Psoas muscle (tissue), 7 donors: ENCODE measurements at regions not wholly inside any gene's neighbourhood (a gene's known extent, or its start where the extent isn't known, plus 50 kb on each side); places are given as distances from the start of the nearest gene placed in this dataset.

Experiments
- ATAC-seq, 4 donors: fragments of 200-7000 bp; cut with Tn5 transposase; one replicate each; pipeline ENCODE4 v1.9.1; 2020; ENCODE audit warnings: moderate library complexity in 3 of 4, mild to moderate bottlenecking in 2 of 4
- DNase-seq, 2 donors: peaks; one replicate each; pipeline ENCODE4 v3.0.0-alpha.2; 2020
- H3K27ac ChIP-seq: fragments of 200-600 bp; one replicate; pipeline ENCODE4 v1.8.0; 2022
- H3K27me3 ChIP-seq, 3 donors: fragments of 200-600 bp in 1 of 3; one replicate each; pipeline versions ENCODE4 v1.6.1 to v1.8.0; 2013 to 2022; ENCODE audit warnings: low read length in 2 of 3, mild to moderate bottlenecking in 2 of 3, moderate library complexity in 1 of 3; ENCODE audit not compliant: insufficient read depth in 3 of 3
- H3K36me3 ChIP-seq, 2 donors: fragments of 200-600 bp in 1 of 2; one replicate each; pipeline versions ENCODE4 v1.6.1 to v1.8.0; 2013 to 2022; ENCODE audit warnings: low read depth in 1 of 2, mild to moderate bottlenecking in 1 of 2, moderate library complexity in 1 of 2; ENCODE audit not compliant: insufficient read depth in 1 of 2
- H3K4me1 ChIP-seq: fragments of 200-600 bp; one replicate; pipeline ENCODE4 v1.8.0; 2022
- H3K4me3 ChIP-seq: fragments of 200-600 bp; one replicate; pipeline ENCODE4 v1.8.0; 2022; ENCODE audit warnings: mild to moderate bottlenecking
- H3K9me3 ChIP-seq: fragments of 200-600 bp; one replicate; pipeline ENCODE4 v1.8.0; 2022
- CTCF ChIP-seq: fragments of 200-600 bp; IDR thresholded peaks from one replicate; pipeline ENCODE4 v1.8.0; 2022; ENCODE audit warnings: antibody characterized with exemption
- WGBS, 3 donors: extraction: QIAGEN DNeasy Blood & Tissue Kit; methylation state at CpG; one replicate each; pipeline versions ENCODE4 v1.1.6 to v1.1.7; 2013; 5-methylcytosine and 5-hydroxymethylcytosine counted together
- intact Hi-C, 2 donors: fragments of 100-400 bp; cut with DNase I; formaldehyde crosslinking; loops; one replicate each; pipeline versions ENCODE4 v1.11.0 to v1.14.2; 2022
- donor health status: healthy with polysubstance abuse.
- donor health status: DM: no; HTN: no; CAD: no; lungs with moderate emphysema.
- donor health status: Bipolar disorder and iron deficiency.
- donor health status: healthy.
- donor health status: DM: yes; HTN: yes; CAD: no.
- donor health status: DM: no; HTN: no; CAD: no.
- donor health status: DM: yes; HTN: yes; CAD: no.

GRCh38 chr12:125412506-125412905 lies 347.3 kb downstream of the AACS start:
- intact Hi-C loops = no loop called here
- no peak for TF ChIP-seq CTCF
- H3K4me1 ChIP-seq = no peaks in the 10 kb centered on the region

GRCh38 chr12:125417446-125417845 lies 352.2 kb downstream of the AACS start:
- WGBS, 3 donors = 63 to 70% (median 70%) methylated on average over 3 of the region's 3 CpGs
- TF ChIP-seq CTCF = no peak

More at GRCh38 chr12:125412506-125412905, 347.3 kb downstream of the AACS start:
- WGBS, 3 donors = 48 to 61% (median 59%) methylated on average over 11 of the region's 11 CpGs
- Histone ChIP-seq H3K27ac (no peak overlapping the region), H3K4me3 (no peak overlapping the region), H3K27me3 (no peaks in the 10 kb centered on the region), H3K36me3 (no peaks in the 10 kb centered on the region), H3K9me3 (no peaks in the 10 kb centered on the region)
- no peak for DNase-seq
- no peak for ATAC-seq

GRCh38 chr12:125418902-125419564 lies 353.8 kb downstream of the AACS start:
- H3K36me3 ChIP-seq = no peaks in the 10 kb centered on the region
- no peaks in the 10 kb centered on the region for H3K27me3 ChIP-seq
- intact Hi-C loops = no loop called here
- 82 to 88% (median 84%) methylated on average over 7 of the region's 7 CpGs for WGBS, 3 donors
- ATAC-seq = no peak
- no peak for TF ChIP-seq CTCF
- no peak overlapping the region for H3K4me3 ChIP-seq
- H3K4me1 ChIP-seq = no peaks in the 10 kb centered on the region
- no peaks in the 10 kb centered on the region for H3K9me3 ChIP-seq
- no peak for DNase-seq
- H3K27ac ChIP-seq = no peak overlapping the region

More at GRCh38 chr12:125417446-125417845, 352.2 kb downstream of the AACS start:
- no peaks in the 10 kb centered on the region for H3K36me3 ChIP-seq
- intact Hi-C loops = no loop called here
- no peaks in the 10 kb centered on the region for H3K4me1 ChIP-seq
- ATAC-seq = no peak
- no peak overlapping the region for H3K4me3 ChIP-seq
- no peak for DNase-seq
- no peak overlapping the region for H3K27ac ChIP-seq
- H3K27me3 ChIP-seq = no peaks in the 10 kb centered on the region
- H3K9me3 ChIP-seq = no peaks in the 10 kb centered on the region

- TF ChIP-seq CTCF = no peak
- H3K27me3 ChIP-seq = no peaks in the 10 kb centered on the region
- DNase-seq = no peak
These were observed 359.7 kb downstream of the AACS start for GRCh38 chr12:125424909-125425308.

GRCh38 chr12:125431516-125431915 lies 366.3 kb downstream of the AACS start:
- no peak for DNase-seq
- H3K4me3 ChIP-seq = no peak overlapping the region
- no peaks in the 10 kb centered on the region for H3K4me1 ChIP-seq
- H3K27ac ChIP-seq = no peak overlapping the region
- ATAC-seq = no peak
- WGBS, 3 donors = 59 to 74% (median 72%) methylated on average over 6 of the region's 6 CpGs
- H3K36me3 ChIP-seq = no peaks in the 10 kb centered on the region
- H3K27me3 ChIP-seq = no peaks in the 10 kb centered on the region
- intact Hi-C loops = no loop called here
- no peaks in the 10 kb centered on the region for H3K9me3 ChIP-seq
- TF ChIP-seq CTCF = no peak

More at GRCh38 chr12:125424909-125425308, 359.7 kb downstream of the AACS start:
- 37 to 56% (median 48%) methylated on average over 3 of the region's 3 CpGs for WGBS, 3 donors
- no peak for ATAC-seq
- H3K27ac ChIP-seq = no peak overlapping the region
- H3K4me1 ChIP-seq = no peaks in the 10 kb centered on the region
- no peaks in the 10 kb centered on the region for H3K9me3 ChIP-seq
- H3K36me3 ChIP-seq = no peaks in the 10 kb centered on the region
- intact Hi-C loops = no loop called here
- no peak overlapping the region for H3K4me3 ChIP-seq
